ENCODE measurements at regions not wholly inside any gene's neighbourhood (a gene's known extent, or its start where the extent isn't known, plus 50 kb on each side); places are given as distances from the start of the nearest gene placed in this dataset.

DNA sequence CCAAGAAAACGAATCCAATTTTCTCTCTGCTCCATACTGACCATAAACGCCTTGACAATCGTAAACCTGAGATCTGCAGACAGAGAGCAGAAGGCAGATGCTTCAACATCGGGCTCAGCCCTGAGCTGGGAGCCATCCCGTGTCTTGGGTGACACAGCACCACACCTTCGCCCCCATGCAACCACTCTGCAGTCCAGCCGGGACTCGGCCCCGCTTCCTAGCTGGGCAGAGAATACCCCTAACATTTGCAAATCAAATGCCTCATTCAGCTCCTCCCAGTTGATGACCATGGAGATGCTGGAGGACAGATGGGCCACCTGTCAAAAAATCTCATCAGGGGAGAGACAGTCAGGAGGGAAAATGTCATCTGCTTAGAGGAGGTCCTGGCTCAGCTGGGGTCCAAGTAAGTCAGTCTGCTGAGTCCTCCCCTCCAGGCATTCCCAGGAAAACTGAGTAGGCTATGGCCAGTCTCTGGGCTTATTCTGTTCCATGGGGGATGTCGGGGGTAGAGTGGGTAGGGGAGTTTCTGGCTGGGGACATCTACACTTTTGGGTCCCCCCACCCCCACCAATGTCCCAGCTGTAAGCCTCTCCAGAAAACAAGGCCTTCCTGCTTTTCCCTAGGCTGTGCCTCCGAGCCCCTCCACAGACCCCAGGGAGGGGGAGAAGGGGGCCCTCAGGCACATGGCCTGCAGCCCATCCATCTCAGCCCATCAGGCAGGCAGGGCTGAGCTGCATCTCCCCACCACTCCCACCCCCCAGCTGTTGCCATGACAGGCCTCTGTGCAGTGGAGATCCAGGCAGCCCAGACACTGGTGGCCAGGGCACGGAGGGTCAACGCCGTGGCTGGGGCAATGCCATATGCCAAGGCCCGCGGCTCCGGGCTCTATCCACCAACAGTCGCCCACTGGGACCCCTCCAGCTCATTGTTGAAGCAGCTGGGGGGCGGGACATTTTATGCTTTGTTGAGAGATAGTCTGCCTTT is 158.6 kb downstream of the AXIN2 start:
- no peak for DNase-seq (ENCODE audit: low read depth)
- no peak for TF ChIP-seq MYC (IDR thresholded peaks at IDR 0.05; ENCODE audit: low read depth, low read length)
- no peak overlapping the region for H3K4me3 ChIP-seq (ENCODE audit: low read depth, low read length)

GRCh38 chr17:65401561-65401960 is 159.9 kb downstream of the AXIN2 start:
- DNase-seq (ENCODE audit: low read depth) = no peak
- no peak overlapping the region for H3K4me3 ChIP-seq (ENCODE audit: low read depth, low read length)
- TF ChIP-seq POLR2A (IDR thresholded peaks at IDR 0.05; ENCODE audit: extremely low read depth, insufficient read length) (no peak), MYC (IDR thresholded peaks at IDR 0.05; ENCODE audit: low read depth, low read length) (no peak)

DNA sequence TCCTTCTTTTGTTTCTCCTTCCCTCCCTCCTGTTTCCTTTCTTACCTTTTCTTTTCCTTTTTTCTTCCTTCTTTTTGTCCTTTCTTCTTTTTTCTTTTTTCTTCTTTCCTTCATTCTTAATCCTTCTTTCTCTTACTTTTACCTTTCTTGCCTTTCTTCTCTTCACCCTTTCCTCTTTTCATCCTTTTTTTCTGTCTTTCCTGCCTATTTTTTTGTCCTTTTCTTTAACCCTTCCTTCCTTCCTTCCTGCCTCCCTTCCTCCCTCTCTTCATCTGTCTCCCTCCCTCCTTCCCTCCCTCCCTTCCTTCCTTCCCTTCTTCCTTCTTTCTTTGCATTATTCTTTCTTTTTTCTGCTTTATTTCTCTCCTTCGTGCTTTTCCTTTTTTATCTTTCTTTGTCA is 160.7 kb downstream of the AXIN2 start:
- no peak for DNase-seq (ENCODE audit: low read depth)
- no peak for TF ChIP-seq MYC (IDR thresholded peaks at IDR 0.05; ENCODE audit: low read depth, low read length)
- TF ChIP-seq MAX (IDR thresholded peaks at IDR 0.05; ENCODE audit: low read depth, low read length) = no peak
- no peak overlapping the region for H3K4me3 ChIP-seq (ENCODE audit: low read depth, low read length)

GRCh38 chr17:65398040-65398787 is 163.2 kb downstream of the AXIN2 start:
- no peak for DNase-seq (ENCODE audit: low read depth)
- TF ChIP-seq MAX (IDR thresholded peaks at IDR 0.05; ENCODE audit: low read depth, low read length) (no peak), POLR2A (IDR thresholded peaks at IDR 0.05; ENCODE audit: extremely low read depth, insufficient read length) (no peak), CTCF (IDR thresholded peaks at IDR 0.05; ENCODE audit: low read depth, low read length) (no peak), MYC (IDR thresholded peaks at IDR 0.05; ENCODE audit: low read depth, low read length) (no peak)
- no peak overlapping the region for H3K4me3 ChIP-seq (ENCODE audit: low read depth, low read length)

DNA sequence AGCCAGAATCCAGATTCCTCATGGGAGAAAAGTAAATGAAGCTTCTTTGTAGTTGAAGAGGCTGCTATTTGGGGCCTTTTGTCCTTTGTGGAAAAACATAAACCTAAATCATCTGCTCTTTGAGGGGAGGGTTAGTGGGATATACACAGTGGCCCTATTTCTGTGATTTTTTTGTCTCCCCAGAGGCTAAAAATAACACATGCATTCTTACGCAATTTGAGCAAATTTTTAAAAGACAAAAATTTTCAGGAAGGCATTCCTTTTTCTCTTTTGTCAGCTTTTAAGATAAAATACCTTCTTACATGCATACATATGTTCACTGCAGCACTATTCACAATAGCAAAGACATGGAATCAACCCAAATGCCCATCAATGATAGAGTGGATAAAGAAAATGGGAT is 165.5 kb downstream of the AXIN2 start:
- TF ChIP-seq MYC (IDR thresholded peaks at IDR 0.05; ENCODE audit: low read depth, low read length) (no peak), POLR2A (IDR thresholded peaks at IDR 0.05; ENCODE audit: extremely low read depth, insufficient read length) (no peak), MAX (IDR thresholded peaks at IDR 0.05; ENCODE audit: low read depth, low read length) (no peak), CTCF (IDR thresholded peaks at IDR 0.05; ENCODE audit: low read depth, low read length) (no peak)
- no peak for DNase-seq (ENCODE audit: low read depth)
- H3K4me3 ChIP-seq (ENCODE audit: low read depth, low read length) = no peak overlapping the region

- TF ChIP-seq POLR2A (IDR thresholded peaks at IDR 0.05; ENCODE audit: extremely low read depth, insufficient read length) = no peak
- TF ChIP-seq CTCF (IDR thresholded peaks at IDR 0.05; ENCODE audit: low read depth, low read length) = no peak
- TF ChIP-seq MYC (IDR thresholded peaks at IDR 0.05; ENCODE audit: low read depth, low read length) = no peak
- TF ChIP-seq MAX (IDR thresholded peaks at IDR 0.05; ENCODE audit: low read depth, low read length) = no peak
- no peak overlapping the region for H3K4me3 ChIP-seq (ENCODE audit: low read depth, low read length)
- no peak for DNase-seq (ENCODE audit: low read depth)
These were observed 166.5 kb downstream of the AXIN2 start for GRCh38 chr17:65394811-65395472.

- H3K4me3 ChIP-seq (ENCODE audit: low read depth, low read length) = no peak overlapping the region
- TF ChIP-seq MYC (IDR thresholded peaks at IDR 0.05; ENCODE audit: low read depth, low read length) = no peak
- TF ChIP-seq CTCF (IDR thresholded peaks at IDR 0.05; ENCODE audit: low read depth, low read length) = no peak
- TF ChIP-seq POLR2A (IDR thresholded peaks at IDR 0.05; ENCODE audit: extremely low read depth, insufficient read length) = no peak
- no peak for TF ChIP-seq MAX (IDR thresholded peaks at IDR 0.05; ENCODE audit: low read depth, low read length)
- DNase-seq (ENCODE audit: low read depth) = no peak
These were observed 167.9 kb downstream of the AXIN2 start for GRCh38 chr17:65393514-65393913.

Data from NB4 (cell line).